Neural crest cell (in vitro differentiated cells): ENCODE measurements at regions not wholly inside any gene's neighbourhood (a gene's known extent, or its start where the extent isn't known, plus 50 kb on each side); places are given as distances from the start of the nearest gene placed in this dataset. TPM values are rescaled to one million over a fixed set of nuclear protein-coding genes. Genes with fewer than 3 reads are reported as not detected.

Source experiments
- DNase-seq: peaks from one replicate; pipeline ENCODE4 v3.0.0; 2021; ENCODE audit warnings: low read depth, mixed read lengths, low spot score
- H3K27ac Mint-ChIP-seq: one replicate; pipeline ENCODE4 v1.8.0; 2021; ENCODE audit warnings: mild to moderate bottlenecking, mixed read lengths; ENCODE audit not compliant: unreplicated experiment
- H3K27me3 Mint-ChIP-seq: 2 replicates; pipeline ENCODE4 v1.8.0; 2021; ENCODE audit warnings: low read depth, mild to moderate bottlenecking, mixed read lengths
- H3K36me3 Mint-ChIP-seq: 2 replicates; pipeline ENCODE4 v1.8.0; 2021; ENCODE audit warnings: low read depth, mild to moderate bottlenecking, mixed read lengths
- H3K4me1 Mint-ChIP-seq: 2 replicates; pipeline ENCODE4 v1.8.0; 2021; ENCODE audit warnings: mixed read lengths
- H3K4me3 Mint-ChIP-seq: one replicate; pipeline ENCODE4 v1.8.0; 2021; ENCODE audit warnings: mild to moderate bottlenecking, mixed read lengths
- H3K9me3 Mint-ChIP-seq: 2 replicates; pipeline ENCODE4 v1.8.0; 2021; ENCODE audit warnings: mixed read lengths
- CTCF ChIP-seq: fragments of 200-600 bp; sonication (generic); conservative IDR thresholded peaks from 2 replicates; pipeline ENCODE4 v1.5.0; 2021; ENCODE audit warnings: antibody characterized with exemption, mild to moderate bottlenecking
- microRNA-seq: library from miRNA; unstranded; fragments of <30 nt; microRNA quantifications from one replicate; pipeline ENCODE4, GENCODE V29; 2020

GRCh38 chr3:67318162-67318561 lies 320.1 kb downstream of the KBTBD8 start:
- Mint-ChIP-seq H3K9me3 (peaks cover 3% of the 10 kb centered on the region), H3K27ac (no peak overlapping the region), H3K27me3 (no peaks in the 10 kb centered on the region), H3K36me3 (no peaks in the 10 kb centered on the region), H3K4me1 (no peaks in the 10 kb centered on the region), H3K4me3 (no peak overlapping the region)
- no peak for TF ChIP-seq CTCF
- no peak for DNase-seq

GRCh38 chr3:67324554-67324953 lies 326.4 kb downstream of the KBTBD8 start:
- no peaks in the 10 kb centered on the region for H3K27me3 Mint-ChIP-seq
- no peaks in the 10 kb centered on the region for H3K36me3 Mint-ChIP-seq
- no peak overlapping the region for H3K4me3 Mint-ChIP-seq
- H3K27ac Mint-ChIP-seq = no peak overlapping the region
- H3K4me1 Mint-ChIP-seq = no peaks in the 10 kb centered on the region
- no peak for DNase-seq
- no peak for TF ChIP-seq CTCF
- H3K9me3 Mint-ChIP-seq = peaks cover 3% of the 10 kb centered on the region

Small RNA genes lying in the stretch of these regions (microRNA-seq; reads per million reads assigned to microRNA genes)
- gene MIR4272 = not detected
